ENCODE measurements at regions not wholly inside any gene's neighbourhood (a gene's known extent, or its start where the extent isn't known, plus 50 kb on each side); places are given as distances from the start of the nearest gene placed in this dataset.

DNA sequence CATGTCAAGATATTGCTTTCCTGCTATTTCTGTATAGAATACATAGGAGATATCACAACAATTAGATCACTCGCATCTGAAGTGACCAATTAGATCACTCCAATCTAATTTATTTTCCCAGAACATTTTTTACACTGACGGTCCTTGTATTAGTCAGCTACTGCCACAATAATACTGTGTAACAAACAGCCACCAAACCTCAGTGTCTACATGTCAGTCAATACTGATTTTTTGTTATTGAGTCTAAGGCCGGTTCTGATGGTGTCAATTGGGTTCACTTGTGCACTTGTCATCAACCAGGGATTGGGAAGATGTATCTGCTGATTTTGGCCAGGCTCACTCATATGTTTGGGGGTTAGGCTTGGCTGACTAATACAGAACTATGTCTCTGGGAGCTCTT, 275.9 kb upstream of the NFE2L3 start:
- intact Hi-C loops (cut with DNase I), result no loop called here
- WGBS, 2 donors, result 93% methylated on average over 3 of the region's 3 CpGs
- H3K9me3 ChIP-seq, result no peaks in the 10 kb centered on the region
- no peaks in the 10 kb centered on the region for H3K4me1 ChIP-seq
- TF ChIP-seq EP300 (IDR thresholded peaks at IDR 0.05) (no peak), POLR2A (IDR thresholded peaks at IDR 0.05) (no peak), CTCF (IDR thresholded peaks at IDR 0.05) (no peak), POLR2AphosphoS5 (IDR thresholded peaks at IDR 0.05) (no peak)
- no peaks in the 10 kb centered on the region for H3K36me3 ChIP-seq
- no peak for DNase-seq
- H3K27ac ChIP-seq, result no peak overlapping the region
- peaks cover 0 to 19% (median 6%) of the 10 kb centered on the region in 3 donors for H3K27me3 ChIP-seq
- H3K4me3 ChIP-seq, result no peak overlapping the region

GRCh38 chr7:25877802-25878789, 273.9 kb upstream of the NFE2L3 start:
- H3K27ac ChIP-seq, result no peak overlapping the region
- no peak for TF ChIP-seq CTCF (IDR thresholded peaks at IDR 0.05)
- no peak for TF ChIP-seq POLR2A (IDR thresholded peaks at IDR 0.05)
- no peak for TF ChIP-seq POLR2AphosphoS5 (IDR thresholded peaks at IDR 0.05)
- no peak for TF ChIP-seq EP300 (IDR thresholded peaks at IDR 0.05)

GRCh38 chr7:25879799-25880198, 272.2 kb upstream of the NFE2L3 start:
- no peak overlapping the region for H3K27ac ChIP-seq
- intact Hi-C loops (cut with DNase I), result no loop called here
- H3K9me3 ChIP-seq, result no peaks in the 10 kb centered on the region
- WGBS, 2 donors, result 94 to 95% methylated on average over 3 of the region's 3 CpGs
- DNase-seq, result no peak
- H3K4me3 ChIP-seq, result no peak overlapping the region
- no peaks in the 10 kb centered on the region for H3K4me1 ChIP-seq
- no peaks in the 10 kb centered on the region for H3K36me3 ChIP-seq
- TF ChIP-seq POLR2AphosphoS5 (IDR thresholded peaks at IDR 0.05) (no peak), POLR2A (IDR thresholded peaks at IDR 0.05) (no peak), EP300 (IDR thresholded peaks at IDR 0.05) (no peak), CTCF (IDR thresholded peaks at IDR 0.05) (no peak)
- H3K27me3 ChIP-seq, result peaks cover 11 to 50% (median 11%) of the 10 kb centered on the region in 3 donors

More at GRCh38 chr7:25877802-25878789, 273.9 kb upstream of the NFE2L3 start:
- intact Hi-C loops (cut with DNase I), result no loop called here
- no peak for DNase-seq
- H3K27me3 ChIP-seq, result peaks cover 7 to 33% (median 11%) of the 10 kb centered on the region in 3 donors
- H3K9me3 ChIP-seq, result no peaks in the 10 kb centered on the region
- no peak overlapping the region for H3K4me3 ChIP-seq
- H3K4me1 ChIP-seq, result no peaks in the 10 kb centered on the region
- H3K36me3 ChIP-seq, result no peaks in the 10 kb centered on the region
- 60 to 77% methylated on average over 9 of the region's 9 CpGs for WGBS, 2 donors

DNA sequence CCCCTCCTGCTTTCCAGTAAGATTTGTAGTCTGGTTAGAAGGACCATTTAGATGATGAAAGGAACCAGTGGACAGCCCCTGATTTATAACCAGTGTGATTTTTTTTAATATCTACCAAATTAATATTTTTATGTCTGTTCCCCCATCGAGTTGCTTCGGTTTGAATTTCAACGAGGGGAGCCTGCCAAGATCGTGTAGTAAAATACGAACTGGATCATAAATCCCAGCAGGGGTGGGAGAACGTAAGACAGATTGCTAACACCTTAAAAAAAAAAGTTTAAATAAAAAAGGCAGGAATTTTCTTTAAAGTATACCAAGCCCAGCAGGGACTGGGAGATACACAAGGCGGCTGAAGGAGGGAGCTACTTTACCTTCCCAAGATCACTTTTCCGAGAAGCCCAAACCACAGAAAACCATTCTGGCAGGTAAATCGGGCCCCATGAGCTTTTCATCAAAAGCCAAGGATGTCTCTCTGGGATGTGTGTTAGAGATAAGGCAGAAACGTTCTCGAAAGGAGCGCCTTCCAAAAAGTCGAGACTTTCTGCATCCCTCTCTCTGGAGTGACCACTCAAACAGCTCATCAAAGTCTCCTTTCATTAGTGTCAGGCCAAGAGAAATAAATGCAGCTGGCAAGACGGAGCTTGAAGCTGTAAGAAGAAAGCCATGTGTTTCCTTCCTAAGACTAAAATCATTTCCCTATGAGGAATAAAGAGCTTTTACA, 270.5 kb upstream of the NFE2L3 start:
- Histone ChIP-seq H3K27me3 (peaks cover 11 to 42% (median 11%) of the 10 kb centered on the region in 3 donors), H3K4me3 (no peak overlapping the region), H3K9me3 (no peaks in the 10 kb centered on the region), H3K27ac (no peak overlapping the region), H3K36me3 (no peaks in the 10 kb centered on the region), H3K4me1 (no peaks in the 10 kb centered on the region)
- 34 to 65% methylated on average over 14 of the region's 14 CpGs for WGBS, 2 donors
- intact Hi-C loops (cut with DNase I), result no loop called here
- no peak for DNase-seq
- TF ChIP-seq POLR2A (IDR thresholded peaks at IDR 0.05) (no peak), EP300 (IDR thresholded peaks at IDR 0.05) (no peak), POLR2AphosphoS5 (IDR thresholded peaks at IDR 0.05) (no peak), CTCF (IDR thresholded peaks at IDR 0.05) (no peak)

Data from sigmoid colon (tissue), 6 donors.